Osteocyte (in vitro differentiated cells): ENCODE measurements at regions not wholly inside any gene's neighbourhood (a gene's known extent, or its start where the extent isn't known, plus 50 kb on each side); places are given as distances from the start of the nearest gene placed in this dataset.

Experiments
- DNase-seq: peaks from one replicate; pipeline ENCODE4 v3.0.0; 2021; ENCODE audit warnings: mixed read lengths; ENCODE audit not compliant: unreplicated experiment; ENCODE audit errors: extremely low spot score
- H3K27ac Mint-ChIP-seq: one replicate; pipeline ENCODE4 v1.8.0; 2021; ENCODE audit warnings: mild to moderate bottlenecking, mixed read lengths; ENCODE audit not compliant: unreplicated experiment
- H3K27me3 Mint-ChIP-seq: one replicate; pipeline ENCODE4 v1.8.0; 2021; ENCODE audit warnings: mixed read lengths; ENCODE audit not compliant: unreplicated experiment
- H3K36me3 Mint-ChIP-seq: one replicate; pipeline ENCODE4 v1.8.0; 2021; ENCODE audit warnings: mixed read lengths; ENCODE audit not compliant: unreplicated experiment
- H3K4me1 Mint-ChIP-seq: one replicate; pipeline ENCODE4 v1.8.0; 2021; ENCODE audit warnings: mixed read lengths; ENCODE audit not compliant: unreplicated experiment
- H3K4me3 Mint-ChIP-seq: one replicate; pipeline ENCODE4 v1.8.0; 2021; ENCODE audit warnings: mild to moderate bottlenecking, moderate library complexity, mixed read lengths; ENCODE audit not compliant: unreplicated experiment
- H3K9me3 Mint-ChIP-seq: one replicate; pipeline ENCODE4 v1.8.0; 2021; ENCODE audit warnings: mixed read lengths; ENCODE audit not compliant: unreplicated experiment
- TF ChIP-seq, protein P1 (sequence below): fragments of 200-600 bp; sonication (generic); IDR thresholded peaks from 2 replicates; pipeline ENCODE4 v1.5.0; 2021; ENCODE audit warnings: antibody characterized with exemption, mild to moderate bottlenecking, moderate library complexity

DNA sequence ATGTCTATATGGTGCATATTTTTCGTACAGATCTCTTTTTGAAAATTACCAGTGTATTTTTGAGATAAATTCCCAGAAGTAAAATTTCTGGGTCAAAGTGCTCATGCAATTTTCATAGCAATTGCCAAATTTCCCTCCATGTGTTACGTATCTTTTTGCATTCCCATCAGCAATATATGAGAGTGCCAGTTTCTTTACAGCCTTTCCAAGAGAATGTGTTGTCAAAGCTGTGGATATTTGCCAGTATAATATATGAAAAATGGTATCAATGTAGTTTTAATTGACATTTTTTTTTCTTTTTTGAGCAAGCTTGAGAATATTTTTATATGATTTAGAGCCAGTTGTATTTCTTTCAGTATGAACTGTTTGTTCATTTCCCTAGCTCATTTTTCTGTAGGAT, 399.0 kb upstream of the KLF12 start:
- TF ChIP-seq, protein P1, sequence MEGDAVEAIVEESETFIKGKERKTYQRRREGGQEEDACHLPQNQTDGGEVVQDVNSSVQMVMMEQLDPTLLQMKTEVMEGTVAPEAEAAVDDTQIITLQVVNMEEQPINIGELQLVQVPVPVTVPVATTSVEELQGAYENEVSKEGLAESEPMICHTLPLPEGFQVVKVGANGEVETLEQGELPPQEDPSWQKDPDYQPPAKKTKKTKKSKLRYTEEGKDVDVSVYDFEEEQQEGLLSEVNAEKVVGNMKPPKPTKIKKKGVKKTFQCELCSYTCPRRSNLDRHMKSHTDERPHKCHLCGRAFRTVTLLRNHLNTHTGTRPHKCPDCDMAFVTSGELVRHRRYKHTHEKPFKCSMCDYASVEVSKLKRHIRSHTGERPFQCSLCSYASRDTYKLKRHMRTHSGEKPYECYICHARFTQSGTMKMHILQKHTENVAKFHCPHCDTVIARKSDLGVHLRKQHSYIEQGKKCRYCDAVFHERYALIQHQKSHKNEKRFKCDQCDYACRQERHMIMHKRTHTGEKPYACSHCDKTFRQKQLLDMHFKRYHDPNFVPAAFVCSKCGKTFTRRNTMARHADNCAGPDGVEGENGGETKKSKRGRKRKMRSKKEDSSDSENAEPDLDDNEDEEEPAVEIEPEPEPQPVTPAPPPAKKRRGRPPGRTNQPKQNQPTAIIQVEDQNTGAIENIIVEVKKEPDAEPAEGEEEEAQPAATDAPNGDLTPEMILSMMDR, result no peak
- Mint-ChIP-seq H3K4me3 (no peak overlapping the region), H3K4me1 (peaks cover 19% of the 10 kb centered on the region), H3K27me3 (no peaks in the 10 kb centered on the region), H3K9me3 (no peaks in the 10 kb centered on the region), H3K36me3 (peaks cover under 1% of the 10 kb centered on the region), H3K27ac (no peak overlapping the region)
- DNase-seq, result no peak

DNA sequence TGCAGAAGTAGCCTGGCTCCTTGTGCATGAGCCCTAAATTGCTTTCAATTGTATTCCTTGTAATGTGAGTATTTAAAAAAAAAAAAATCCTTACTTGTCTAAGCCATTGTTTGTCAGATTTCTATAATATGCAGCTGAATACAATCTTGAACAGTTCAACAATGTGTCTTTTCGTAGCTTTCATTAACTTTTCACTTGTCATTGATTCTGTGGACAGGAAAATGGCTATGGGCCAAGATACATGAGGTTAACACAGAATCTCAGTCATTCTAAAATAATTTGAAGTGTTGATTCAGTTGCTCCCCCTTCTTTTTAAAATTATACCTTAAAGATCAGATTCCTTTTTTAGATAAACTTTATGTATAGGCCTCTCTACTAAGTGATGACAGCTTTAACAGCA, 395.8 kb upstream of the KLF12 start:
- no peak overlapping the region for H3K27ac Mint-ChIP-seq
- H3K4me3 Mint-ChIP-seq, result no peak overlapping the region
- H3K9me3 Mint-ChIP-seq, result no peaks in the 10 kb centered on the region
- TF ChIP-seq, protein P1, result no peak
- H3K4me1 Mint-ChIP-seq, result peaks cover 27% of the 10 kb centered on the region
- H3K36me3 Mint-ChIP-seq, result peaks cover 2% of the 10 kb centered on the region
- no peaks in the 10 kb centered on the region for H3K27me3 Mint-ChIP-seq
- DNase-seq, result no peak

DNA sequence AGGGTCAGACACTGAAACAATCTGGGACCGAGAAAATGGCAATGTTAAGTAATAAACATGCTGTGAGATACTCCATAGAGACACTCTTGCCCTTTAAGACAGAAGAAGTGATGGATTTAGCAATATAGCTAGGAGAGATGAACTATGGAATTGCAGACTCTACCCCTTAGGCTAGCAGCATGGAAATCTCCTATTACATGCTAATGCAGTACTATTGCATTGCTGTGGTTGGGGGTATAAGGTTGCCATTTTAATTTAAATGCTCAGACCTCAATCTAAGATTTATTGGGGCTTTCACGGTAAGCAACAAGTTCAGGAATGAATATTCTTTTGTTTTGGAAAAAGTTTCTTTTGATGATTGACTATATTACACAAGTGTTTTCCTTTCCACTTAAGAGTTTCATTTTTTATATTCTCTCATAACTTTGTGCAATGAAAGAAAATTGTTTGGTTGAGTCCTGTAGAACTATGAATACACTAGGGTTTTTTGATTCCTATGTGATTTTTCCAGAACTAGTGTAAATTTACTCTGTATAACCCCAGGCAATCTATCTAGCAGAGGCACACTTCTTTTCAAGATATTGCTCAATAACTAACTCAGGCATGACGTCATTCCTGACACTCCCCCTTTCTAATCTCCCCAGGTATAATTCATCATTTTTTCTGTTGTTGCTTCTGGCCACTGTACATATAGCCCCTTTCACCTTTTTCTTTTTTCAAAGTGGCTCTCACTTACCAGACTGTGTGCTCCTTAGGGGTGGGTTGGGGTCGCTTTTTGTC, 394.7 kb upstream of the KLF12 start:
- Mint-ChIP-seq H3K27ac (no peak overlapping the region), H3K4me1 (peaks cover 27% of the 10 kb centered on the region), H3K27me3 (no peaks in the 10 kb centered on the region), H3K36me3 (peaks cover 2% of the 10 kb centered on the region), H3K4me3 (no peak overlapping the region), H3K9me3 (no peaks in the 10 kb centered on the region)
- TF ChIP-seq, protein P1, result no peak
- no peak for DNase-seq

DNA sequence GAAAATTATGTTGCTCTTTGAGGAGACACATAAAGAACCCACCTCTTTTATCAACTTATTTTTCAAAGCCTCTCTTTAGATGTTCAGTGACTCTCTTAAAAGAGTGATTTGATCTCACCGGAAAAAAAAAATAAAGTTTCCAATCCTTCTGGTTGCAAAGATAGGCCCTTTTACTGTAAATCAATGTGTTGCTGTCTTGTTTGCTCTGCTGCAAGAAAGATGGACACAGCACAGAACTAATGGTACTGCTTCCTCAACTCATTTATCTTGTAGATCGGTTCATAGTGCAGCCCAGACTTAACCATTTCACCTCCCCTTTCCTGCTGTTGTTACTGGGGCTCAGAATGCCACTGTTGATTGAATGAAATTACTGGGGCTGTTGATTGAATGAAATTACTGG, 388.9 kb upstream of the KLF12 start:
- no peak for DNase-seq
- no peak overlapping the region for H3K27ac Mint-ChIP-seq
- H3K4me1 Mint-ChIP-seq, result peaks cover 29% of the 10 kb centered on the region

DNA sequence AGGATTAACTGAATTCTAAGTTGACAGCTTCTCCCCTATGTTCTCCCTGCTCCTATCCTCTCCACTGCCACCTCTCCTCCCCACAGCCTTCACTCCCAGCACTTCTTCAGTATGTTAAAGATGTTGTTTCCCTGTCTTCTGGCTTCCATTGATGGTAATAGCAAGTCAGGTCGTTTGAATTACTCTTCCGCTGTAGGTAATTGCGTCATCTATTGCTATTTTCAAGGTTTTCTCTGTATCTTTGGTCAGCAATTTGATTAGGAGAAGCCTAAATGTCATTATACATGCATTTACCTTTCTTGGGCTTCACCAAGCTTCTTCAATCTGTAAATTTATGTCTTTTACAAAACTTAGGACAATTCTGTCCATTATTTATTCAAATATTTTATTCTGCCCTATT, 377.3 kb upstream of the KLF12 start:
- peaks cover 3% of the 10 kb centered on the region for H3K9me3 Mint-ChIP-seq
- no peaks in the 10 kb centered on the region for H3K27me3 Mint-ChIP-seq
- peaks cover 2% of the 10 kb centered on the region for H3K36me3 Mint-ChIP-seq
- DNase-seq, result no peak
- H3K4me3 Mint-ChIP-seq, result no peak overlapping the region
- no peak overlapping the region for H3K27ac Mint-ChIP-seq
- TF ChIP-seq, protein P1, result no peak
- peaks cover 3% of the 10 kb centered on the region for H3K4me1 Mint-ChIP-seq

More for the DNA sequence above, 388.9 kb upstream of the KLF12 start:
- Mint-ChIP-seq H3K9me3 (no peaks in the 10 kb centered on the region), H3K27me3 (no peaks in the 10 kb centered on the region), H3K36me3 (no peaks in the 10 kb centered on the region), H3K4me3 (no peak overlapping the region)
- TF ChIP-seq, protein P1, result no peak
